Endothelial cell of umbilical vein (primary cell): ENCODE measurements at regions not wholly inside any gene's neighbourhood (a gene's known extent, or its start where the extent isn't known, plus 50 kb on each side); places are given as distances from the start of the nearest gene placed in this dataset.

Experiments used
- BruUV-seq: library from RNA; stranded (reverse); fragments of 400-500 nt; replicated peaks from 2 replicates; lab custom pipeline; 2021; lab: Mats Ljungman, UMichigan
- CTCF ChIA-PET: fragments of 300-600, 350-600 bp; sonication (Branson Sonifier 250); formaldehyde crosslinking; loops from one replicate; lab custom pipeline; 2021; ENCODE audit warnings: antibody characterized with exemption, inconsistent platforms; lab: Charles Lee
- POLR2A ChIA-PET: fragments of 300-600, 350-600 bp; sonication (Branson Sonifier 250); formaldehyde crosslinking; loops from one replicate; lab custom pipeline; 2021; ENCODE audit warnings: antibody characterized with exemption, inconsistent platforms; lab: Charles Lee
- DNase-seq: peaks from one replicate; pipeline ENCODE4 v3.0.0-alpha.2; 2011; ENCODE audit warnings: low read depth, low spot score
- FAIRE-seq: peaks from 2 replicates; lab custom pipeline; 2011; peaks lifted over from hg19 to GRCh38; lab: Jason Lieb, UNC
- H2AFZ ChIP-seq: 2 replicates; pipeline ENCODE4 v1.6.0; 2012; ENCODE audit warnings: low read depth, low read length, control low read depth, inconsistent platforms
- H3K27ac ChIP-seq: 2 replicates; pipeline ENCODE4 v1.5.1; 2011; ENCODE audit warnings: low read depth, mild to moderate bottlenecking, control low read depth, low read length, moderate library complexity; ENCODE audit not compliant: insufficient read depth
- H3K27me3 ChIP-seq, 2 experiments: 2 replicates each; pipeline versions ENCODE4 v1.6.0 to v1.6.1; 2011; ENCODE audit warnings: low read length in 2 of 2, mixed read lengths in 1 of 2; ENCODE audit not compliant: control insufficient read depth in 2 of 2, insufficient read depth in 2 of 2
- H3K36me3 ChIP-seq, 2 experiments: 2 replicates in 1 of 2; 3 replicates in 1 of 2; pipeline ENCODE4 v1.5.1; 2011; ENCODE audit warnings: low read length in 2 of 2, mild to moderate bottlenecking in 1 of 2, moderate library complexity in 1 of 2; ENCODE audit not compliant: control insufficient read depth in 2 of 2, insufficient read depth in 2 of 2; ENCODE audit errors: extremely low read depth in 1 of 2
- H3K4me1 ChIP-seq: 3 replicates; pipeline ENCODE4 v1.5.1; 2011; ENCODE audit warnings: mild to moderate bottlenecking, low read length; ENCODE audit not compliant: control insufficient read depth, insufficient read depth; ENCODE audit errors: extremely low read depth
- H3K4me2 ChIP-seq: 2 replicates; pipeline ENCODE4 v1.6.1; 2011; ENCODE audit warnings: low read length, control low read depth, mixed read lengths; ENCODE audit not compliant: insufficient read depth
- H3K4me3 ChIP-seq, 3 experiments: fragments of 200-600 bp in 1 of 3; sonication (generic), shearing (Covaris generic) in 1 of 3; replicated peaks in 1 of 3; 2 replicates each; pipeline ENCODE4 v1.5.1; 2011 to 2016; ENCODE audit warnings: control low read depth in 3 of 3, low read length in 3 of 3, mild to moderate bottlenecking in 2 of 3, inconsistent platforms in 1 of 3, low read depth in 1 of 3, moderate library complexity in 1 of 3; ENCODE audit not compliant: insufficient read depth in 1 of 3
- H3K79me2 ChIP-seq: 2 replicates; pipeline ENCODE4 v1.6.0; 2012; ENCODE audit warnings: low read length, inconsistent platforms; ENCODE audit not compliant: control insufficient read depth, insufficient read depth
- H3K9ac ChIP-seq: replicated peaks from 2 replicates; pipeline ENCODE3; 2011; ENCODE audit warnings: low read length, control low read depth; ENCODE audit not compliant: insufficient read depth; ENCODE audit errors: extremely low read depth
- H3K9me1 ChIP-seq: replicated peaks from 3 replicates; pipeline ENCODE4 v1.6.0; 2011; ENCODE audit warnings: mild to moderate bottlenecking, low read length; ENCODE audit not compliant: control insufficient read depth, insufficient read depth; ENCODE audit errors: extremely low read depth
- H3K9me3 ChIP-seq: replicated peaks from 2 replicates; pipeline ENCODE4 v1.5.1; 2012; ENCODE audit warnings: low read length, inconsistent platforms; ENCODE audit not compliant: control insufficient read depth, insufficient read depth
- H4K20me1 ChIP-seq: replicated peaks from 2 replicates; pipeline ENCODE3; 2011; ENCODE audit warnings: mild to moderate bottlenecking, low read length; ENCODE audit not compliant: control insufficient read depth, insufficient read depth; ENCODE audit errors: extremely low read depth
- CTCF ChIP-seq, 2 donors: IDR thresholded peaks; 1 replicate in 1 of 2; 2 replicates in 1 of 2; pipeline ENCODE4 v1.5.1; 2011; ENCODE audit warnings: low read length in 2 of 2, mild to moderate bottlenecking in 2 of 2, moderate library complexity in 2 of 2, control low read depth in 1 of 2, inconsistent platforms in 1 of 2, low read depth in 1 of 2; ENCODE audit not compliant: insufficient read depth in 1 of 2; ENCODE audit errors: extremely low read depth in 1 of 2
- GATA2 ChIP-seq: IDR thresholded peaks from 2 replicates; pipeline ENCODE4 v1.7.0; 2011; ENCODE audit warnings: low read depth, mild to moderate bottlenecking, moderate library complexity, mixed read lengths, low read length; ENCODE audit not compliant: insufficient read length, insufficient read depth
- JUN ChIP-seq: IDR thresholded peaks from 2 replicates; pipeline ENCODE4 v1.6.1; 2011; ENCODE audit warnings: borderline replicate concordance, low read depth; ENCODE audit not compliant: insufficient read length, insufficient read depth
- MAX ChIP-seq: IDR thresholded peaks from 2 replicates; pipeline ENCODE4 v1.6.1; 2011; ENCODE audit not compliant: insufficient read depth, insufficient read length
- MYC ChIP-seq: IDR thresholded peaks from one replicate; pipeline ENCODE4 v1.6.1; 2011; ENCODE audit warnings: mild to moderate bottlenecking, low read depth, low read length
- POLR2A ChIP-seq: IDR thresholded peaks from 2 replicates; pipeline ENCODE4 v1.6.1; 2012; ENCODE audit warnings: low read depth, mild to moderate bottlenecking, control low read depth, low read length
- POLR2AphosphoS5 ChIP-seq: IDR thresholded peaks from 2 replicates; pipeline ENCODE4 v1.6.1; 2012; ENCODE audit warnings: low read depth, mild to moderate bottlenecking, control low read depth, low read length, moderate library complexity; ENCODE audit not compliant: insufficient read depth
- dilution Hi-C: fragments of 300-500 bp; cut with MboI; formaldehyde crosslinking; loops from one replicate; pipeline ENCODE4 v1.15.0; 2019; ENCODE audit warnings: low sequenced_read_pairs; ENCODE audit not compliant: extremely low pct_ligation_motif_present
- intact Hi-C: fragments of 100-400 bp; cut with micrococcal nuclease; formaldehyde crosslinking; loops from one replicate; pipeline ENCODE4 v1.10.0; 2022

GRCh38 chr2:7997279-7997678 lies 684.6 kb upstream of the ID2 start:
- no TSS peak for BruUV-seq
- POLR2A ChIA-PET: no interaction called here

More at GRCh38 chr2:7997279-7997678, 684.6 kb upstream of the ID2 start:
- intact Hi-C loops: no loop called here
- Histone ChIP-seq H3K9me1 (no peaks in the 10 kb centered on the region), H2AFZ (no peak overlapping the region), H3K27me3 (no peaks in the 10 kb centered on the region), H3K4me3 (no peak overlapping the region), H4K20me1 (no peaks in the 10 kb centered on the region), H3K4me2 (no peak overlapping the region), H3K9ac (no peak overlapping the region), H3K27ac (no peak overlapping the region), H3K9me3 (no peaks in the 10 kb centered on the region), H3K79me2 (no peaks in the 10 kb centered on the region), H3K36me3 (no peaks in the 10 kb centered on the region), H3K4me1 (no peaks in the 10 kb centered on the region)
- dilution Hi-C loops: no loop called here
- no peak for TF ChIP-seq MAX
- no peak for TF ChIP-seq POLR2A
- TF ChIP-seq CTCF (IDR thresholded peaks at IDR 0.05; ENCODE audit: extremely low read depth in 1 of 2, insufficient read depth in 1 of 2, low read depth in 1 of 2, low read length in 2 of 2): no peak
- TF ChIP-seq JUN: no peak
- no peak for TF ChIP-seq GATA2
- TF ChIP-seq MYC: no peak
- TF ChIP-seq POLR2AphosphoS5: no peak
- DNase-seq (no peak), FAIRE-seq (no peak)
- CTCF ChIA-PET: no interaction called here
